HepG2 (cell line): ENCODE measurements at regions not wholly inside any gene's neighbourhood (a gene's known extent, or its start where the extent isn't known, plus 50 kb on each side); places are given as distances from the start of the nearest gene placed in this dataset.

Experiments used
- ATAC-seq: fragments of 200-7000 bp; cut with Tn5 transposase; 3 replicates; pipeline ENCODE4 v1.9.1; 2020; ENCODE audit warnings: mild to moderate bottlenecking, moderate library complexity
- BruUV-seq: library from RNA; stranded (reverse); fragments of 400-500 nt; replicated peaks from 2 replicates; lab custom pipeline; 2021; lab: Mats Ljungman, UMichigan
- CTCF ChIA-PET: fragments of 300-600 bp; formaldehyde crosslinking; extraction: SDS; loops from one replicate; lab custom pipeline; 2021; ENCODE audit warnings: low total read pairs, inconsistent platforms, low intra/inter-chr PET ratio; lab: Yijun Ruan, JAX
- POLR2A ChIA-PET: fragments of 350-600 bp; sonication (Branson Sonifier 250); formaldehyde crosslinking; loops from one replicate; lab custom pipeline; 2020; ENCODE audit warnings: antibody characterized with exemption, inconsistent platforms; lab: Yijun Ruan, JAX
- DNase-seq: peaks from one replicate; pipeline ENCODE4 v3.0.0-alpha.2; 2015; ENCODE audit warnings: low spot score
- FAIRE-seq: peaks from 3 replicates; lab custom pipeline; 2011; peaks lifted over from hg19 to GRCh38; lab: Jason Lieb, UNC
- H2AFZ ChIP-seq: one replicate; pipeline ENCODE4 v1.6.1; 2011; ENCODE audit warnings: low read length, inconsistent platforms
- H3K27ac ChIP-seq: fragments of 300-600 bp; 3 replicates; pipeline ENCODE4 v1.8.0; 2011; ENCODE audit warnings: mixed run types, mild to moderate bottlenecking, mixed read lengths, low read length, inconsistent platforms; ENCODE audit not compliant: insufficient read depth; ENCODE audit errors: extremely low read length
- H3K27me3 ChIP-seq, 2 experiments: fragments of 200-600 bp in 1 of 2; 2 replicates in 1 of 2; 3 replicates in 1 of 2; pipeline versions ENCODE4 v1.6.0 to v1.8.0; 2011; ENCODE audit warnings: low read length in 2 of 2, mild to moderate bottlenecking in 2 of 2, moderate library complexity in 2 of 2, inconsistent platforms in 1 of 2; ENCODE audit not compliant: insufficient read depth in 2 of 2, control insufficient read depth in 1 of 2
- H3K36me3 ChIP-seq, 2 experiments: fragments of 200-600 bp in 1 of 2; replicated peaks in 1 of 2; 2 replicates in 1 of 2; 3 replicates in 1 of 2; pipeline versions ENCODE4 v1.5.1 to v1.8.0; 2011; ENCODE audit warnings: low read length in 2 of 2, inconsistent platforms in 1 of 2; ENCODE audit not compliant: insufficient read depth in 2 of 2, control insufficient read depth in 1 of 2
- H3K4me1 ChIP-seq: 2 replicates; pipeline ENCODE4 v1.5.1; 2012; ENCODE audit warnings: low read length, inconsistent platforms; ENCODE audit not compliant: insufficient read depth
- H3K4me2 ChIP-seq: 2 replicates; pipeline ENCODE4 v1.6.0; 2011; ENCODE audit warnings: low read depth, low read length, inconsistent platforms
- H3K4me3 ChIP-seq, 3 experiments: fragments of 200-600 bp in 1 of 3; sonication (generic), shearing (Covaris generic) in 1 of 3; replicated peaks in 1 of 3; 2 replicates each; pipeline ENCODE4 v1.5.1; 2011 to 2016; ENCODE audit warnings: low read length in 3 of 3, inconsistent platforms in 2 of 3, low read depth in 2 of 3, mild to moderate bottlenecking in 2 of 3, control low read depth in 1 of 3, mixed read lengths in 1 of 3; ENCODE audit not compliant: insufficient read depth in 1 of 3
- H3K79me2 ChIP-seq: one replicate; pipeline ENCODE4 v1.6.1; 2011; ENCODE audit warnings: low read length, inconsistent platforms; ENCODE audit not compliant: insufficient read depth
- H3K9ac ChIP-seq: 2 replicates; pipeline ENCODE4 v1.6.0; 2011; ENCODE audit warnings: mild to moderate bottlenecking, low read depth, low read length, inconsistent platforms; ENCODE audit not compliant: insufficient read depth
- H3K9me3 ChIP-seq: 2 replicates; pipeline ENCODE4 v1.5.1; 2012; ENCODE audit warnings: mild to moderate bottlenecking, low read length
- H4K20me1 ChIP-seq: 2 replicates; pipeline ENCODE4 v1.6.0; 2011; ENCODE audit warnings: inconsistent platforms, mild to moderate bottlenecking, low read length, moderate library complexity; ENCODE audit not compliant: insufficient read depth
- HDAC2 ChIP-seq: sonication (generic); formaldehyde crosslinking; IDR thresholded peaks from 2 replicates; pipeline ENCODE4 v1.4.0; 2020; ENCODE audit warnings: missing genetic modification reagents
- ISL2 ChIP-seq: sonication (generic); formaldehyde crosslinking; IDR thresholded peaks from 2 replicates; pipeline ENCODE4 v1.5.0; 2020; ENCODE audit warnings: missing genetic modification reagents
- NFE2L2 ChIP-seq: fragments of 150-350 bp; IDR thresholded peaks from 2 replicates; pipeline ENCODE4 v1.6.1; 2014; ENCODE audit warnings: low read length
- PHF20 ChIP-seq: sonication (generic); formaldehyde crosslinking; IDR thresholded peaks from 2 replicates; pipeline ENCODE4 v1.5.0; 2020; ENCODE audit warnings: mild to moderate bottlenecking, missing genetic modification reagents
- RXRA ChIP-seq: sonication (generic); formaldehyde crosslinking; IDR thresholded peaks from 2 replicates; pipeline ENCODE4 v1.5.1; 2020; ENCODE audit warnings: missing genetic modification reagents
- SRSF4 ChIP-seq: fragments of 200-400 bp; formaldehyde crosslinking; IDR thresholded peaks from one replicate; pipeline ENCODE4 v1.6.1; 2018; ENCODE audit warnings: mild to moderate bottlenecking, low read depth, low read length, moderate library complexity; ENCODE audit not compliant: poor library complexity, severe bottlenecking
- TAF1 ChIP-seq: sonication (generic); formaldehyde crosslinking; IDR thresholded peaks from 2 replicates; pipeline ENCODE4 v1.4.0; 2020; ENCODE audit warnings: missing genetic modification reagents
- ZFP36L2 ChIP-seq: sonication (generic); formaldehyde crosslinking; IDR thresholded peaks from 2 replicates; pipeline ENCODE4 v1.4.0; 2020; ENCODE audit warnings: missing genetic modification reagents
- ZKSCAN1 ChIP-seq: fragments of 150-350 bp; IDR thresholded peaks from 2 replicates; pipeline ENCODE4 v1.6.1; 2014; ENCODE audit warnings: low read length
- ZMYM2 ChIP-seq: sonication (generic); formaldehyde crosslinking; IDR thresholded peaks from 2 replicates; pipeline ENCODE4 v1.8.0; 2022; ENCODE audit warnings: mild to moderate bottlenecking, missing genetic modification reagents
- ZNF20 ChIP-seq: sonication (generic); formaldehyde crosslinking; IDR thresholded peaks from 2 replicates; pipeline ENCODE4 v1.4.0; 2020; ENCODE audit warnings: mild to moderate bottlenecking, moderate library complexity, missing genetic modification reagents
- ZNF224 ChIP-seq: sonication (generic); formaldehyde crosslinking; IDR thresholded peaks from 2 replicates; pipeline ENCODE4 v1.5.0; 2020; ENCODE audit warnings: mild to moderate bottlenecking, missing genetic modification reagents
- ZNF446 ChIP-seq: sonication (generic); formaldehyde crosslinking; IDR thresholded peaks from 2 replicates; pipeline ENCODE4 v1.5.0; 2020; ENCODE audit warnings: mild to moderate bottlenecking, missing genetic modification reagents
- ZNF468 ChIP-seq: sonication (generic); formaldehyde crosslinking; IDR thresholded peaks from 2 replicates; pipeline ENCODE4 v1.8.0; 2022; ENCODE audit warnings: mild to moderate bottlenecking, moderate library complexity, missing genetic modification reagents
- ZNF589 ChIP-seq: sonication (generic); formaldehyde crosslinking; conservative IDR thresholded peaks from 2 replicates; pipeline ENCODE4 v1.8.0; 2022; ENCODE audit warnings: mild to moderate bottlenecking, moderate library complexity, missing genetic modification reagents
- ZNF816 ChIP-seq: sonication (generic); formaldehyde crosslinking; IDR thresholded peaks from 2 replicates; pipeline ENCODE4 v1.8.0; 2022; ENCODE audit warnings: missing genetic modification reagents, mild to moderate bottlenecking, borderline replicate concordance
- WGBS: methylation state at CpG from one replicate; pipeline ENCODE4 v1.1.6; 2017; ENCODE audit warnings: low lambda C conversion rate; 5-methylcytosine and 5-hydroxymethylcytosine counted together
- in situ Hi-C: cut with HindIII; loops from 2 replicates; pipeline ENCODE4 v1.10.0; 2017; ENCODE audit warnings: low pct_unique_long_range_greater_than_20kb; ENCODE audit not compliant: extremely low pct_ligation_motif_present
- intact Hi-C: fragments of 100-400 bp; cut with micrococcal nuclease; formaldehyde crosslinking; loops from one replicate; pipeline ENCODE4 v1.10.0; 2022; ENCODE audit not compliant: unreplicated experiment

GRCh38 chr14:28121512-28122297 is 644.9 kb upstream of the FOXG1 start:
- Histone ChIP-seq H3K4me3 (no peak overlapping the region; a peak in 1 of 6 replicates), H3K79me2 (no peaks in the 10 kb centered on the region), H2AFZ (no peak overlapping the region), H3K4me2 (no peak overlapping the region), H3K27me3 (no peaks in the 10 kb centered on the region), H3K9ac (no peak overlapping the region), H3K4me1 (no peaks in the 10 kb centered on the region), H3K36me3 (no peaks in the 10 kb centered on the region), H3K27ac (no peak overlapping the region), H4K20me1 (no peaks in the 10 kb centered on the region), H3K9me3 (peaks cover 94% of the 10 kb centered on the region)
- POLR2A ChIA-PET: no interaction called here
- no peak for FAIRE-seq
- DNase-seq: no peak
- TF ChIP-seq ISL2 (CRISPR knock-in tag) (no peak), RXRA (no peak), ZNF589 (CRISPR knock-in tag) (no peak), PHF20 (CRISPR knock-in tag) (no peak), ZNF20 (CRISPR knock-in tag) (no peak), NFE2L2 (no peak), ZNF224 (CRISPR knock-in tag) (no peak), HDAC2 (CRISPR knock-in tag) (no peak), TAF1 (CRISPR knock-in tag) (no peak), ZFP36L2 (CRISPR knock-in tag) (no peak), ZNF446 (no peak), SRSF4 (no peak), ZNF816 (CRISPR knock-in tag) (no peak), ZMYM2 (CRISPR knock-in tag) (no peak), ZNF468 (CRISPR knock-in tag) (no peak), ZKSCAN1 (no peak)
- in situ Hi-C loops (no loop called here), intact Hi-C loops (no loop called here)
- WGBS: 0% methylated on average over 3 of the region's 3 CpGs
- BruUV-seq: no TSS peak
- CTCF ChIA-PET: no interaction called here
- ATAC-seq: no peak
